Tibial nerve (tissue), 3 donors: ENCODE measurements at regions not wholly inside any gene's neighbourhood (a gene's known extent, or its start where the extent isn't known, plus 50 kb on each side); places are given as distances from the start of the nearest gene placed in this dataset.

Experiments used
- CTCF ChIP-seq, 5 experiments: fragments of 200-600 bp in 3 of 5; fragments of 450-650 bp in 2 of 5; sonication (generic) in 3 of 5; IDR thresholded peaks; one replicate each; pipeline ENCODE4 v1.5.1; 2016 to 2019; ENCODE audit warnings: antibody characterized with exemption in 5 of 5, mild to moderate bottlenecking in 3 of 5, moderate library complexity in 2 of 5
- POLR2A ChIP-seq, 2 donors: fragments of 450-650 bp; IDR thresholded peaks; one replicate each; pipeline ENCODE4 v1.6.1; 2017; ENCODE audit warnings: antibody characterized with exemption in 2 of 2, mild to moderate bottlenecking in 2 of 2, moderate library complexity in 2 of 2

GRCh38 chr7:22582863-22583622 is 83.1 kb upstream of the STEAP1B start:
- TF ChIP-seq CTCF (IDR thresholded peaks at IDR 0.05) = no peak
- no peak for TF ChIP-seq POLR2A (IDR thresholded peaks at IDR 0.05)
